Parathyroid adenoma (tissue), 2 donors: ENCODE measurements at regions not wholly inside any gene's neighbourhood (a gene's known extent, or its start where the extent isn't known, plus 50 kb on each side); places are given as distances from the start of the nearest gene placed in this dataset.

Source experiments
- H2AFZ ChIP-seq: fragments of 300-600 bp; sonication (generic); one replicate; pipeline ENCODE4 v1.7.0; 2017; ENCODE audit warnings: antibody characterized with exemption, mild to moderate bottlenecking
- H3K27ac ChIP-seq: fragments of 300-600 bp; sonication (generic); one replicate; pipeline ENCODE4 v1.7.0; 2017
- H3K27me3 ChIP-seq: fragments of 300-600 bp; sonication (generic); one replicate; pipeline ENCODE4 v1.7.0; 2017; ENCODE audit warnings: low read length; ENCODE audit not compliant: control insufficient read depth, insufficient read depth
- H3K36me3 ChIP-seq: fragments of 300-600 bp; sonication (generic); one replicate; pipeline ENCODE4 v1.7.0; 2017; ENCODE audit warnings: low read length; ENCODE audit not compliant: control insufficient read depth, insufficient read depth
- H3K4me1 ChIP-seq: fragments of 300-600 bp; sonication (generic); one replicate; pipeline ENCODE4 v1.7.0; 2017; ENCODE audit warnings: control low read depth
- H3K4me2 ChIP-seq: fragments of 300-600 bp; sonication (generic); one replicate; pipeline ENCODE4 v1.7.0; 2017; ENCODE audit warnings: low read length
- H3K4me3 ChIP-seq: fragments of 300-600 bp; sonication (generic); one replicate; pipeline ENCODE4 v1.7.0; 2017; ENCODE audit warnings: low read depth, low read length
- H3K79me2 ChIP-seq: fragments of 300-600 bp; sonication (generic); one replicate; pipeline ENCODE4 v1.7.0; 2017; ENCODE audit warnings: control low read depth
- H3K9ac ChIP-seq: fragments of 300-600 bp; sonication (generic); one replicate; pipeline ENCODE4 v1.7.0; 2017; ENCODE audit warnings: mild to moderate bottlenecking
- H3K9me3 ChIP-seq: fragments of 300-600 bp; sonication (generic); one replicate; pipeline ENCODE4 v1.7.0; 2017; ENCODE audit warnings: low read length; ENCODE audit not compliant: control insufficient read depth
- CTCF ChIP-seq: fragments of 300-600 bp; sonication (generic); IDR thresholded peaks from one replicate; pipeline ENCODE4 v1.7.0; 2017; ENCODE audit warnings: antibody characterized with exemption, mild to moderate bottlenecking
- donor health status: primary hyperparathyroidism.

- Histone ChIP-seq H3K9ac (no peak overlapping the region), H3K27me3 (no peaks in the 10 kb centered on the region), H2AFZ (no peak overlapping the region), H3K4me3 (no peak overlapping the region), H3K36me3 (no peaks in the 10 kb centered on the region), H3K79me2 (no peaks in the 10 kb centered on the region), H3K27ac (no peak overlapping the region), H3K9me3 (no peaks in the 10 kb centered on the region), H3K4me1 (no peaks in the 10 kb centered on the region), H3K4me2 (no peak overlapping the region)
- no peak for TF ChIP-seq CTCF
Measured at GRCh38 chr3:194773216-194773615, 87.5 kb downstream of the FAM43A start.

DNA sequence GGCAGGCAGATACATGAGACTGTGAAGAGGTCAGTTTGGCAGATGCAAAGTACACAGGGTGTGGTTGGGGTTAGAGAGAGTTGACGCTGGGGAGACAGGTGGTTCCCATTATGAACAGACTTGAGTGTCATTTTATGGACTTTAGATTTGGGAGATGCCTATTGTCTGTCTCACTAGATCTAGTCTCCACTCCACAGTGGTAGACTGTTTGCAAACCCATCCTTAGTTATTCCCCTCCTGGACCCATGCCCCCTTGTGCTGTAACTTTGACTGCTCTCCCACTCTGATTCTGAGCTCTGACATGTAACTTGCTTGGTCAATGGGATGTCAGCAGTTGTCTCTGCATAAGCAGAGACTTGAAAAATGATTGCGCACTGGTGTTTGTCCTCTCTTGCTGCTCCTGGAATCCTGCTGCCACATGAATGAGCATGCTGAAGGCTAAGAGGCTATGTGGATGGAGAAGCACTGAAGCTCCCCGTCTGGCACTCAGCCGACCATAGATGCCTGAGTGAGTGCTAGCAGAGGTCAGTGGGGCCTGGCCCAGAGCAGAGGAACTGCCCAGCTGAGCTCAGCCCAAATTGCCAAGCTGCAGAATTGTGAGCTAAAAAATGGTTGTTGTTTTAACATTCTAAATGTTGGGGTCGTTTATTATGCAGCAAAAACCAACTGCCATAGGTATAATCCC, 88.2 kb downstream of the FAM43A start:
- H3K9me3 ChIP-seq = no peaks in the 10 kb centered on the region
- no peaks in the 10 kb centered on the region for H3K79me2 ChIP-seq
- H3K9ac ChIP-seq = no peak overlapping the region
- H3K4me3 ChIP-seq = no peak overlapping the region
- no peak overlapping the region for H3K4me2 ChIP-seq
- no peaks in the 10 kb centered on the region for H3K36me3 ChIP-seq
- no peaks in the 10 kb centered on the region for H3K4me1 ChIP-seq
- no peak overlapping the region for H2AFZ ChIP-seq
- no peak for TF ChIP-seq CTCF
- H3K27me3 ChIP-seq = no peaks in the 10 kb centered on the region
- no peak overlapping the region for H3K27ac ChIP-seq

DNA sequence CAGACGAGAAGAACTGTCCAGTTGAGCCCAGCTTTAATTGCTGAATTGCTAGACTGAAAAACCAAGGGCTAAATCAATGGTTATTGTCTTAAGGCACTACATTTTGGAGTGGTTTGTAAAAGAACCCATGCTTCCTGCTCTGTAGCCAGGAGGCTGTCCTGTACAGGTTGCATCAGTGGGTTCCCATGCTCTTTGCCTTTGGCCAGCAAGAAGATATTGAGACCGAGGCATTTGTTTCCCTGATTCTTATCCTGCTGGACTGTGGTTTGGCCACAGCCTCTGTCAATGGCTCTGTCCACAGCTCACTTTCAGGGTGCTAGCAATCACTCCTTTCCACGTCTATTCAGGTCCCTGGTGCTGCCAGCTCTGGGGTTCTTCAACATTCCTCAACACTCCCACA, 89.6 kb downstream of the FAM43A start:
- Histone ChIP-seq H3K4me2 (no peak overlapping the region), H3K4me1 (no peaks in the 10 kb centered on the region), H3K4me3 (no peak overlapping the region), H2AFZ (no peak overlapping the region), H3K9ac (no peak overlapping the region), H3K27ac (no peak overlapping the region), H3K27me3 (no peaks in the 10 kb centered on the region), H3K9me3 (no peaks in the 10 kb centered on the region), H3K36me3 (no peaks in the 10 kb centered on the region), H3K79me2 (no peaks in the 10 kb centered on the region)
- no peak for TF ChIP-seq CTCF

DNA sequence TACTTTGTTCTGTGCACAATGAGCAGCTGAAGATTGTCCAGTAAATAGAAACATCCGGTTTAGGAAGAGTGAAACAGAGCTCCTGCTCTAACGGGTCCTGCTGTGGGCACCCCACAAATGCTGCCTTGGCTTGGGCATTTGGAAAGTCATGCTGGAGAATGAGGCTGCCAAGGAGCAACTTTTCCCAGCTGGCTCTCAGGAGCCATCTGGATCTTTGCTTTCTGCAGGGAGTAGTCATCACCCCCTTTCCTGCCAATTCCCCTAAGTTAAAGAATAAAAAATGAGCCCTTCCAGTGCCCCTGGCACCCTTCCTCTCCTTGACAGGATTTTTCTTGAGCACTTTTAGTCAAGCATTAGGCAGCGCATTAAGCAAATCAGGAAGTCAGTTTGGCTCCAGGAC, 90.0 kb downstream of the FAM43A start:
- TF ChIP-seq CTCF = no peak
- no peaks in the 10 kb centered on the region for H3K27me3 ChIP-seq
- H3K79me2 ChIP-seq = no peaks in the 10 kb centered on the region
- no peak overlapping the region for H3K4me2 ChIP-seq
- no peak overlapping the region for H3K4me3 ChIP-seq
- H3K9me3 ChIP-seq = no peaks in the 10 kb centered on the region
- no peaks in the 10 kb centered on the region for H3K36me3 ChIP-seq
- no peak overlapping the region for H2AFZ ChIP-seq
- no peak overlapping the region for H3K27ac ChIP-seq
- no peak overlapping the region for H3K9ac ChIP-seq
- no peaks in the 10 kb centered on the region for H3K4me1 ChIP-seq

GRCh38 chr3:194777729-194778128, 92.0 kb downstream of the FAM43A start:
- Histone ChIP-seq H3K79me2 (no peaks in the 10 kb centered on the region), H3K4me1 (no peaks in the 10 kb centered on the region), H3K27me3 (no peaks in the 10 kb centered on the region), H3K27ac (no peak overlapping the region), H3K9me3 (no peaks in the 10 kb centered on the region), H2AFZ (no peak overlapping the region), H3K9ac (no peak overlapping the region), H3K4me3 (no peak overlapping the region), H3K4me2 (no peak overlapping the region), H3K36me3 (no peaks in the 10 kb centered on the region)
- TF ChIP-seq CTCF = no peak
